ENCODE measurements at regions not wholly inside any gene's neighbourhood (a gene's known extent, or its start where the extent isn't known, plus 50 kb on each side); places are given as distances from the start of the nearest gene placed in this dataset.
"Not testable (repeated sequence)": the region's sequence is repeated elsewhere in the genome, so short reads cannot be mapped to it uniquely, and the experiment has no call there.

GRCh38 chr3:159258934-159259333 is 457.1 kb downstream of the MFSD1 start:
- TF ChIP-seq EZH2 (IDR thresholded peaks at IDR 0.05; ENCODE audit: borderline replicate concordance) (no peak), EZH2phosphoT487 (IDR thresholded peaks at IDR 0.05; ENCODE audit: low read depth, severe bottlenecking, unreplicated experiment) (no peak)
- TF ChIP-seq, protein P1, sequence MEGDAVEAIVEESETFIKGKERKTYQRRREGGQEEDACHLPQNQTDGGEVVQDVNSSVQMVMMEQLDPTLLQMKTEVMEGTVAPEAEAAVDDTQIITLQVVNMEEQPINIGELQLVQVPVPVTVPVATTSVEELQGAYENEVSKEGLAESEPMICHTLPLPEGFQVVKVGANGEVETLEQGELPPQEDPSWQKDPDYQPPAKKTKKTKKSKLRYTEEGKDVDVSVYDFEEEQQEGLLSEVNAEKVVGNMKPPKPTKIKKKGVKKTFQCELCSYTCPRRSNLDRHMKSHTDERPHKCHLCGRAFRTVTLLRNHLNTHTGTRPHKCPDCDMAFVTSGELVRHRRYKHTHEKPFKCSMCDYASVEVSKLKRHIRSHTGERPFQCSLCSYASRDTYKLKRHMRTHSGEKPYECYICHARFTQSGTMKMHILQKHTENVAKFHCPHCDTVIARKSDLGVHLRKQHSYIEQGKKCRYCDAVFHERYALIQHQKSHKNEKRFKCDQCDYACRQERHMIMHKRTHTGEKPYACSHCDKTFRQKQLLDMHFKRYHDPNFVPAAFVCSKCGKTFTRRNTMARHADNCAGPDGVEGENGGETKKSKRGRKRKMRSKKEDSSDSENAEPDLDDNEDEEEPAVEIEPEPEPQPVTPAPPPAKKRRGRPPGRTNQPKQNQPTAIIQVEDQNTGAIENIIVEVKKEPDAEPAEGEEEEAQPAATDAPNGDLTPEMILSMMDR (IDR thresholded peaks at IDR 0.05; ENCODE audit: poor library complexity) = no peak
- H3K36me3 ChIP-seq (replicated peaks; ENCODE audit: insufficient read depth, low read depth) = no peaks in the 10 kb centered on the region
- no peak overlapping the region for H3K4me2 ChIP-seq
- H3K27ac ChIP-seq = no peak overlapping the region
- no peak overlapping the region for H2AFZ ChIP-seq
- 55% methylated on average over 2 of the region's 2 CpGs for WGBS (ENCODE audit: low lambda C conversion rate, missing lambda C conversion rate)
- DNase-seq (ENCODE audit: low spot score) = no peak
- peaks cover 6% of the 10 kb centered on the region for H3K27me3 ChIP-seq
- no peak overlapping the region for H3K4me3 ChIP-seq
- no peaks in the 10 kb centered on the region for H3K79me2 ChIP-seq
- H4K20me1 ChIP-seq (ENCODE audit: insufficient read depth, poor library complexity, severe bottlenecking) = no peaks in the 10 kb centered on the region
- no peaks in the 10 kb centered on the region for H3K9me2 ChIP-seq (replicated peaks; ENCODE audit: insufficient read depth)
- H3K9me3 ChIP-seq (ENCODE audit: low read depth) = no peaks in the 10 kb centered on the region
- no peaks in the 10 kb centered on the region for H3K4me1 ChIP-seq (ENCODE audit: insufficient read depth)

DNA sequence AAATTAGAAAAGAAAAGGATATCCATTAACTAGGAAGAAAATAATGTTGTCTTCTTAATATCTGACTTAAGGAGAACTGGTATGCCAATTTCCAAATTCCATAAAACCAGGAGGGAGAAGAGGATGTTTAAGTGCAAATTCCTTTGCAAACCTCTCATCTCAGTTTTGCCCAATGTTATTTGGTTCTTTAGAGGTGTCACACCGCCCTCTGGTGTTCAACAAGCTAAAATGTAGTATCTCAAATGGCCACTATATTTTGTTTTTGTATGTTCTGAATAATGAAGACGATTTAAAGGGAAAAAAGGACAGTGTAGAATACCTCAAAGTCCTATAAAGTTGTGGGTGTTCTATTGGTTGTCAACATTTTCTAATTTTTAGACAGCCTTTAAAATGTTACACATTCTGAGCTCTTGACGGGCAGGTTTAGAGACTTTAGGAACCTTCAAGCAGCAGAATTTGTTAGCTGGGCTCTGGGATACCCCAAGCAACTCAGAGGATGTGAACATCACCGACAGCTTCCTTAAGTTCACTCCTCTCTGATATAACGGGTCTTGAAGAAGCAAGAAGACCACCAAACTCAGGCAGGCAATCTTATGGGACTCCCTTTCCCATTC is 458.3 kb downstream of the MFSD1 start:
- Histone ChIP-seq H3K27ac (no peak overlapping the region), H3K27me3 (peaks cover 6% of the 10 kb centered on the region), H2AFZ (no peak overlapping the region), H4K20me1 (ENCODE audit: insufficient read depth, poor library complexity, severe bottlenecking) (no peaks in the 10 kb centered on the region), H3K79me2 (no peaks in the 10 kb centered on the region), H3K4me2 (no peak overlapping the region), H3K9me2 (replicated peaks; ENCODE audit: insufficient read depth) (no peaks in the 10 kb centered on the region), H3K4me3 (no peak overlapping the region), H3K4me1 (ENCODE audit: insufficient read depth) (no peaks in the 10 kb centered on the region), H3K36me3 (replicated peaks; ENCODE audit: insufficient read depth, low read depth) (no peaks in the 10 kb centered on the region), H3K9me3 (ENCODE audit: low read depth) (no peaks in the 10 kb centered on the region)
- no peak for TF ChIP-seq EZH2phosphoT487 (IDR thresholded peaks at IDR 0.05; ENCODE audit: low read depth, severe bottlenecking, unreplicated experiment)
- TF ChIP-seq EZH2 (IDR thresholded peaks at IDR 0.05; ENCODE audit: borderline replicate concordance) = no peak
- TF ChIP-seq, protein P1 (IDR thresholded peaks at IDR 0.05; ENCODE audit: poor library complexity) = peak; percentile 83
- WGBS (ENCODE audit: low lambda C conversion rate, missing lambda C conversion rate) = 26% methylated on average over 5 of the region's 5 CpGs
- peak; percentile 82 for DNase-seq (ENCODE audit: low spot score)

DNA sequence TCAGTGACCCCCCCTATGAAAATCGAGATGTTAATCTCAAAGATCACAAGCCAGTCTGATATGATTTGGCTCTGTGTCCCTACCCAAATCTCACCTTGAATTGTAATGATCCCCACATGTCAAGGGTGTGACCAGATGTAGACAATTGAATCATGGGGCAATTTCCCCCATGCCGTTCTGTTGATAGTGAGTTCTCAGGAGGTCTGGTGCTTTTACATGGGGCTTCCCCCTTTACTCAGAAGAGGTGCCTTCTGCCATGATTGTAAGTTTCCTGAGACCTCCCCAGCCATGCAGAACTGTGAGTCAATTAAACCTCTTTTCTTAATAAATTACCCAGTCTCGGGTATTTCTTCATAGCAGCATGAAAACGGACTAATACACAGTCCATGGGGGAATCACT is 459.5 kb downstream of the MFSD1 start:
- not testable (repeated sequence) for H3K27me3 ChIP-seq; H3K4me2 ChIP-seq; H3K4me3 ChIP-seq; H3K27ac ChIP-seq; H3K4me1 ChIP-seq (ENCODE audit: insufficient read depth); DNase-seq (ENCODE audit: low spot score); H3K36me3 ChIP-seq (replicated peaks; ENCODE audit: insufficient read depth, low read depth); H4K20me1 ChIP-seq (ENCODE audit: insufficient read depth, poor library complexity, severe bottlenecking); H3K9me2 ChIP-seq (replicated peaks; ENCODE audit: insufficient read depth); H2AFZ ChIP-seq; H3K9me3 ChIP-seq (ENCODE audit: low read depth); H3K79me2 ChIP-seq
- WGBS (ENCODE audit: low lambda C conversion rate, missing lambda C conversion rate) = 73% methylated on average over 4 of the region's 4 CpGs

- no peak for TF ChIP-seq EZH2 (IDR thresholded peaks at IDR 0.05; ENCODE audit: borderline replicate concordance)
- TF ChIP-seq, protein P1 (IDR thresholded peaks at IDR 0.05; ENCODE audit: poor library complexity) = peak; percentile 79
- H3K4me1 ChIP-seq (ENCODE audit: insufficient read depth) = no peaks in the 10 kb centered on the region
- H3K79me2 ChIP-seq = no peaks in the 10 kb centered on the region
- no peaks in the 10 kb centered on the region for H3K9me3 ChIP-seq (ENCODE audit: low read depth)
- H4K20me1 ChIP-seq (ENCODE audit: insufficient read depth, poor library complexity, severe bottlenecking) = no peaks in the 10 kb centered on the region
- H3K4me2 ChIP-seq = no peak overlapping the region
- H3K9me2 ChIP-seq (replicated peaks; ENCODE audit: insufficient read depth) = no peaks in the 10 kb centered on the region
- 34% methylated on average over 6 of the region's 6 CpGs for WGBS (ENCODE audit: low lambda C conversion rate, missing lambda C conversion rate)
- peaks cover 6% of the 10 kb centered on the region for H3K27me3 ChIP-seq
- H3K4me3 ChIP-seq = no peak overlapping the region
- DNase-seq (ENCODE audit: low spot score) = peak; percentile 69
- H2AFZ ChIP-seq = no peak overlapping the region
- H3K27ac ChIP-seq = no peak overlapping the region
- H3K36me3 ChIP-seq (replicated peaks; ENCODE audit: insufficient read depth, low read depth) = no peaks in the 10 kb centered on the region
These were observed 462.1 kb downstream of the MFSD1 start for GRCh38 chr3:159263750-159264553.

All from hepatocyte (in vitro differentiated cells).